ENCODE measurements at regions not wholly inside any gene's neighbourhood (a gene's known extent, or its start where the extent isn't known, plus 50 kb on each side); places are given as distances from the start of the nearest gene placed in this dataset.
"Not testable (repeated sequence)": the region's sequence is repeated elsewhere in the genome, so short reads cannot be mapped to it uniquely, and the experiment has no call there.

- TF ChIP-seq CTCF (IDR thresholded peaks at IDR 0.05; ENCODE audit: low read depth, low read length) = no peak
- H3K4me3 ChIP-seq (ENCODE audit: low read depth, low read length) = no peak overlapping the region
These were observed 106.2 kb upstream of the IL1RAPL2 start for GRCh38 chrX:104459796-104460195.

GRCh38 chrX:104457130-104457529, 108.9 kb upstream of the IL1RAPL2 start:
- H3K4me3 ChIP-seq (ENCODE audit: low read depth, low read length) = not testable (repeated sequence)

- TF ChIP-seq CTCF (IDR thresholded peaks at IDR 0.05; ENCODE audit: low read depth, low read length) = no peak
- H3K4me3 ChIP-seq (ENCODE audit: low read depth, low read length) = no peak overlapping the region
These were observed 115.7 kb upstream of the IL1RAPL2 start for GRCh38 chrX:104450316-104450715.

GRCh38 chrX:104445591-104445990, 120.4 kb upstream of the IL1RAPL2 start:
- H3K4me3 ChIP-seq (ENCODE audit: low read depth, low read length) = no peak overlapping the region
- TF ChIP-seq CTCF (IDR thresholded peaks at IDR 0.05; ENCODE audit: low read depth, low read length) = no peak

- no peak overlapping the region for H3K4me3 ChIP-seq (ENCODE audit: low read depth, low read length)
- no peak for TF ChIP-seq CTCF (IDR thresholded peaks at IDR 0.05; ENCODE audit: low read depth, low read length)
These were observed 130.8 kb upstream of the IL1RAPL2 start for GRCh38 chrX:104435249-104435648.

- TF ChIP-seq CTCF (IDR thresholded peaks at IDR 0.05; ENCODE audit: low read depth, low read length) = no peak
- no peak overlapping the region for H3K4me3 ChIP-seq (ENCODE audit: low read depth, low read length)
These were observed 133.7 kb upstream of the IL1RAPL2 start for GRCh38 chrX:104432321-104432720.

- H3K4me3 ChIP-seq (ENCODE audit: low read depth, low read length) = no peak overlapping the region
- TF ChIP-seq CTCF (IDR thresholded peaks at IDR 0.05; ENCODE audit: low read depth, low read length) = no peak
These were observed 135.3 kb upstream of the IL1RAPL2 start for GRCh38 chrX:104430742-104431119.

GRCh38 chrX:104430072-104430741, 135.8 kb upstream of the IL1RAPL2 start:
- TF ChIP-seq CTCF (IDR thresholded peaks at IDR 0.05; ENCODE audit: low read depth, low read length) = no peak
- H3K4me3 ChIP-seq (ENCODE audit: low read depth, low read length) = no peak overlapping the region

All from WI38 (cell line).